Kidney epithelial cell (primary cell): ENCODE measurements at regions not wholly inside any gene's neighbourhood (a gene's known extent, or its start where the extent isn't known, plus 50 kb on each side); places are given as distances from the start of the nearest gene placed in this dataset.

Experiments used
- DNase-seq: peaks from one replicate; pipeline ENCODE4 v3.0.0-alpha.2; 2010; ENCODE audit warnings: low read depth
- H3K27me3 ChIP-seq: 2 replicates; pipeline ENCODE4 v1.6.0; 2011; ENCODE audit warnings: low read length; ENCODE audit not compliant: control insufficient read depth, insufficient read depth
- H3K36me3 ChIP-seq: 2 replicates; pipeline ENCODE4 v1.5.1; 2011; ENCODE audit warnings: low read length; ENCODE audit not compliant: control insufficient read depth, insufficient read depth
- H3K4me3 ChIP-seq: 2 replicates; pipeline ENCODE4 v1.5.1; 2011; ENCODE audit warnings: low read depth, mild to moderate bottlenecking, control low read depth, low read length
- CTCF ChIP-seq: IDR thresholded peaks from 2 replicates; pipeline ENCODE4 v1.5.1; 2011; ENCODE audit warnings: mild to moderate bottlenecking, moderate library complexity, low read length, control low read depth, inconsistent platforms; ENCODE audit not compliant: insufficient read depth, poor library complexity, severe bottlenecking

GRCh38 chr14:44759277-44759676, 202.5 kb downstream of the KLHL28 start:
- no peak for DNase-seq
- Histone ChIP-seq H3K27me3 (no peaks in the 10 kb centered on the region), H3K4me3 (no peak overlapping the region), H3K36me3 (no peaks in the 10 kb centered on the region)
- TF ChIP-seq CTCF, result no peak

- no peak for DNase-seq
- no peaks in the 10 kb centered on the region for H3K27me3 ChIP-seq
- no peaks in the 10 kb centered on the region for H3K36me3 ChIP-seq
These were observed 205.2 kb downstream of the KLHL28 start for GRCh38 chr14:44756554-44756953.

GRCh38 chr14:44745371-44745770, 216.4 kb downstream of the KLHL28 start:
- no peak for TF ChIP-seq CTCF
- no peak overlapping the region for H3K4me3 ChIP-seq

More at GRCh38 chr14:44756554-44756953, 205.2 kb downstream of the KLHL28 start:
- H3K4me3 ChIP-seq, result no peak overlapping the region
- no peak for TF ChIP-seq CTCF

GRCh38 chr14:44742202-44742601, 219.5 kb downstream of the KLHL28 start:
- H3K36me3 ChIP-seq, result no peaks in the 10 kb centered on the region
- DNase-seq, result no peak
- no peak for TF ChIP-seq CTCF
- H3K27me3 ChIP-seq, result no peaks in the 10 kb centered on the region
- no peak overlapping the region for H3K4me3 ChIP-seq

More at GRCh38 chr14:44745371-44745770, 216.4 kb downstream of the KLHL28 start:
- Histone ChIP-seq H3K27me3 (no peaks in the 10 kb centered on the region), H3K36me3 (no peaks in the 10 kb centered on the region)
- DNase-seq, result no peak

- DNase-seq, result no peak
- TF ChIP-seq CTCF, result no peak
- Histone ChIP-seq H3K4me3 (no peak overlapping the region), H3K36me3 (no peaks in the 10 kb centered on the region), H3K27me3 (no peaks in the 10 kb centered on the region)
These were observed 220.3 kb downstream of the KLHL28 start for GRCh38 chr14:44741431-44741830.

GRCh38 chr14:44736326-44736725, 225.4 kb downstream of the KLHL28 start:
- H3K36me3 ChIP-seq, result no peaks in the 10 kb centered on the region
- TF ChIP-seq CTCF, result no peak
- DNase-seq, result no peak
- H3K27me3 ChIP-seq, result no peaks in the 10 kb centered on the region
- H3K4me3 ChIP-seq, result no peak overlapping the region
